H1 (cell line): ENCODE measurements at regions not wholly inside any gene's neighbourhood (a gene's known extent, or its start where the extent isn't known, plus 50 kb on each side); places are given as distances from the start of the nearest gene placed in this dataset.

ENCODE experiments used
- CTCF ChIA-PET: fragments of 300-600 bp; sonication (Branson Sonifier 250); formaldehyde crosslinking; loops from one replicate; lab custom pipeline; 2021; ENCODE audit not compliant: partially characterized antibody; lab: Charles Lee
- POLR2A ChIA-PET: fragments of 300-600 bp; sonication (Branson Sonifier 250); formaldehyde crosslinking; loops from one replicate; lab custom pipeline; 2021; ENCODE audit warnings: inconsistent platforms; ENCODE audit not compliant: partially characterized antibody; lab: Charles Lee
- DNase-seq, 2 experiments: peaks; one replicate each; pipeline versions ENCODE4 v3.0.0 to v3.0.0-alpha.2; 2010 to 2022; ENCODE audit warnings: low spot score in 2 of 2, low read depth in 1 of 2, mixed read lengths in 1 of 2
- FAIRE-seq: peaks from 2 replicates; lab custom pipeline; 2011; peaks lifted over from hg19 to GRCh38; lab: Jason Lieb, UNC
- H2AFZ ChIP-seq: 2 replicates; pipeline ENCODE4 v1.8.1; 2012; ENCODE audit warnings: low read length, inconsistent platforms
- H2AK5ac ChIP-seq: 2 replicates; pipeline ENCODE4 v1.6.1; 2013; ENCODE audit warnings: low read depth, low read length
- H2BK120ac ChIP-seq: replicated peaks from 2 replicates; pipeline ENCODE3; 2013; ENCODE audit warnings: low read depth, low read length, inconsistent platforms
- H2BK12ac ChIP-seq: 2 replicates; pipeline ENCODE4 v1.6.1; 2013; ENCODE audit warnings: low read depth, low read length
- H2BK15ac ChIP-seq: 2 replicates; pipeline ENCODE4 v1.6.1; 2013; ENCODE audit warnings: low read length
- H2BK20ac ChIP-seq: 2 replicates; pipeline ENCODE4 v1.6.1; 2013; ENCODE audit warnings: low read length
- H2BK5ac ChIP-seq: 2 replicates; pipeline ENCODE4 v1.6.1; 2013; ENCODE audit warnings: low read depth, low read length
- H3K14ac ChIP-seq: 2 replicates; pipeline ENCODE4 v1.6.1; 2013; ENCODE audit warnings: inconsistent platforms; ENCODE audit not compliant: insufficient read length
- H3K18ac ChIP-seq: 2 replicates; pipeline ENCODE4 v1.6.1; 2013; ENCODE audit warnings: low read length; ENCODE audit errors: extremely low read depth
- H3K23ac ChIP-seq: 2 replicates; pipeline ENCODE4 v1.6.1; 2013; ENCODE audit warnings: inconsistent platforms; ENCODE audit not compliant: insufficient read length
- H3K23me2 ChIP-seq: 2 replicates; pipeline ENCODE4 v1.6.1; 2013; ENCODE audit warnings: low read depth, low read length
- H3K27ac ChIP-seq: 2 replicates; pipeline ENCODE4 v1.6.1; 2011; ENCODE audit warnings: low read depth, low read length, inconsistent platforms
- H3K27me3 ChIP-seq, 4 experiments: replicated peaks in 1 of 4; 1 replicate in 1 of 4; 2 replicates in 3 of 4; pipeline versions ENCODE4 v1.6.1 to v1.8.1; 2011 to 2013; ENCODE audit warnings: low read length in 3 of 4, mild to moderate bottlenecking in 3 of 4, inconsistent platforms in 2 of 4, mixed read lengths in 2 of 4, moderate library complexity in 1 of 4; ENCODE audit not compliant: control insufficient read depth in 3 of 4, insufficient read depth in 3 of 4; ENCODE audit errors: extremely low read depth in 1 of 4
- H3K36me3 ChIP-seq, 4 experiments: 2 replicates each; pipeline versions ENCODE4 v1.6.1 to v1.8.1; 2011 to 2013; ENCODE audit warnings: mild to moderate bottlenecking in 4 of 4, low read length in 3 of 4, moderate library complexity in 2 of 4, control low read depth in 1 of 4, inconsistent platforms in 1 of 4; ENCODE audit not compliant: insufficient read depth in 4 of 4, control insufficient read depth in 2 of 4
- H3K4ac ChIP-seq: replicated peaks from 2 replicates; pipeline ENCODE3; 2013; ENCODE audit warnings: low read length, low read depth, mixed read lengths, inconsistent platforms; ENCODE audit not compliant: insufficient read length
- H3K4me1 ChIP-seq, 4 experiments: replicated peaks in 1 of 4; 1 replicate in 1 of 4; 2 replicates in 3 of 4; pipeline versions ENCODE4 v1.6.1 to v1.8.1; 2011 to 2013; ENCODE audit warnings: low read length in 3 of 4, inconsistent platforms in 2 of 4, mixed read lengths in 1 of 4; ENCODE audit not compliant: insufficient read depth in 4 of 4, control insufficient read depth in 3 of 4
- H3K4me2 ChIP-seq, 2 experiments: 2 replicates each; pipeline versions ENCODE4 v1.6.1 to v1.8.1; 2011 to 2013; ENCODE audit warnings: low read depth in 2 of 2, low read length in 2 of 2, control low read depth in 1 of 2, inconsistent platforms in 1 of 2, mild to moderate bottlenecking in 1 of 2; ENCODE audit not compliant: insufficient read depth in 1 of 2
- H3K4me3 ChIP-seq, 4 experiments: fragments of 200-600, 300-600 bp in 1 of 4; sonication (generic), shearing (Covaris generic), sonication (Bioruptor Twin) in 1 of 4; 2 replicates each; pipeline versions ENCODE4 v1.5.1 to v1.8.1; 2011 to 2016; ENCODE audit warnings: low read length in 4 of 4, low read depth in 3 of 4, control low read depth in 2 of 4, inconsistent platforms in 2 of 4, mild to moderate bottlenecking in 2 of 4, mixed read lengths in 1 of 4, moderate library complexity in 1 of 4; ENCODE audit not compliant: insufficient read depth in 2 of 4; ENCODE audit errors: extremely low read depth in 1 of 4
- H3K56ac ChIP-seq: replicated peaks from 2 replicates; pipeline ENCODE3; 2013; ENCODE audit warnings: low read depth, mild to moderate bottlenecking, mixed read lengths, low read length, inconsistent platforms; ENCODE audit not compliant: insufficient read length
- H3K79me1 ChIP-seq: 2 replicates; pipeline ENCODE4 v1.6.1; 2013; ENCODE audit warnings: low read depth, low read length, control low read depth
- H3K79me2 ChIP-seq, 2 experiments: 2 replicates each; pipeline versions ENCODE4 v1.6.1 to v1.8.1; 2012 to 2013; ENCODE audit warnings: low read length in 2 of 2, mild to moderate bottlenecking in 2 of 2, inconsistent platforms in 1 of 2; ENCODE audit not compliant: insufficient read depth in 2 of 2, control insufficient read depth in 1 of 2
- H3K9ac ChIP-seq, 4 experiments: replicated peaks in 1 of 4; 1 replicate in 1 of 4; 2 replicates in 3 of 4; pipeline versions ENCODE4 v1.6.1 to v1.8.1; 2011 to 2013; ENCODE audit warnings: low read depth in 3 of 4, low read length in 3 of 4, control low read depth in 2 of 4, mild to moderate bottlenecking in 2 of 4, moderate library complexity in 2 of 4, inconsistent platforms in 1 of 4; ENCODE audit errors: extremely low read depth in 1 of 4
- H3K9me3 ChIP-seq, 2 experiments: 2 replicates each; pipeline versions ENCODE4 v1.6.1 to v1.8.1; 2012 to 2013; ENCODE audit warnings: mild to moderate bottlenecking in 2 of 2, moderate library complexity in 2 of 2, control low read depth in 1 of 2, inconsistent platforms in 1 of 2, low read depth in 1 of 2, low read length in 1 of 2, mixed read lengths in 1 of 2; ENCODE audit not compliant: insufficient read depth in 2 of 2
- H4K20me1 ChIP-seq, 2 experiments: replicated peaks in 1 of 2; 2 replicates each; pipeline versions ENCODE3 to v1.8.1; 2011 to 2013; ENCODE audit warnings: inconsistent platforms in 2 of 2, low read length in 2 of 2, mild to moderate bottlenecking in 1 of 2; ENCODE audit not compliant: insufficient read depth in 2 of 2, control insufficient read depth in 1 of 2
- H4K5ac ChIP-seq: 2 replicates; pipeline ENCODE4 v1.6.1; 2013; ENCODE audit warnings: low read length, low read depth, mixed read lengths, inconsistent platforms; ENCODE audit not compliant: insufficient read length
- H4K8ac ChIP-seq: 2 replicates; pipeline ENCODE4 v1.8.0; 2013; ENCODE audit warnings: mild to moderate bottlenecking, moderate library complexity, low read length, inconsistent platforms; ENCODE audit not compliant: insufficient read depth; ENCODE audit errors: extremely low read depth
- H4K91ac ChIP-seq: replicated peaks from 2 replicates; pipeline ENCODE3; 2013; ENCODE audit warnings: low read length, mixed read lengths, inconsistent platforms; ENCODE audit not compliant: insufficient read length
- ASH2L ChIP-seq: fragments of 200-600, 300-600 bp; sonication (generic); IDR thresholded peaks from one replicate; pipeline ENCODE4 v1.7.1; 2017; ENCODE audit warnings: low read length
- ATF3 ChIP-seq: IDR thresholded peaks from 2 replicates; pipeline ENCODE4 v1.6.1; 2011; ENCODE audit warnings: low read depth, mild to moderate bottlenecking, low read length; ENCODE audit not compliant: insufficient read depth
- BCL11A ChIP-seq, 2 experiments: IDR thresholded peaks; one replicate each; pipeline ENCODE4 v1.6.1; 2011; ENCODE audit warnings: low read depth in 2 of 2, low read length in 2 of 2, mild to moderate bottlenecking in 2 of 2
- BRCA1 ChIP-seq: IDR thresholded peaks from 2 replicates; pipeline ENCODE4 v1.6.1; 2012; ENCODE audit warnings: low read depth, low read length, improper control_type of control experiment
- CEBPB ChIP-seq: IDR thresholded peaks from 2 replicates; pipeline ENCODE4 v1.6.1; 2012; ENCODE audit warnings: low read depth, low read length
- E2F6 ChIP-seq: IDR thresholded peaks from 2 replicates; pipeline ENCODE4 v1.6.1; 2012; ENCODE audit warnings: inconsistent platforms
- HDAC2 ChIP-seq, 2 experiments: fragments of 300-600 bp in 1 of 2; sonication (generic) in 1 of 2; IDR thresholded peaks; 2 replicates each; pipeline ENCODE4 v1.6.1; 2011 to 2012; ENCODE audit warnings: low read depth in 2 of 2, low read length in 2 of 2, mild to moderate bottlenecking in 2 of 2, moderate library complexity in 2 of 2, borderline replicate concordance in 1 of 2, inconsistent platforms in 1 of 2
- HDAC6 ChIP-seq: IDR thresholded peaks from one replicate; pipeline ENCODE4 v1.7.1; 2012; ENCODE audit warnings: low read depth, mild to moderate bottlenecking, inconsistent platforms, low read length, moderate library complexity
- MAX ChIP-seq: IDR thresholded peaks from 2 replicates; pipeline ENCODE4 v1.6.1; 2012; ENCODE audit warnings: inconsistent platforms
- RFX5 ChIP-seq: IDR thresholded peaks from 2 replicates; pipeline ENCODE4 v1.6.1; 2011; ENCODE audit warnings: low read depth, low read length, improper control_type of control experiment, borderline replicate concordance
- SP1 ChIP-seq: IDR thresholded peaks from 2 replicates; pipeline ENCODE4 v1.6.1; 2011; ENCODE audit warnings: low read depth, low read length
- SP2 ChIP-seq: IDR thresholded peaks from 2 replicates; pipeline ENCODE4 v1.6.1; 2012; ENCODE audit warnings: mild to moderate bottlenecking, low read length, inconsistent platforms
- TAF7 ChIP-seq: optimal IDR thresholded peaks from 2 replicates; pipeline ENCODE3; 2011; ENCODE audit warnings: low read depth, mild to moderate bottlenecking, inconsistent platforms, low read length, moderate library complexity, borderline replicate concordance
- USF2 ChIP-seq: IDR thresholded peaks from 2 replicates; pipeline ENCODE4 v1.6.1; 2011; ENCODE audit warnings: low read length, improper control_type of control experiment

- Histone ChIP-seq H2BK12ac (no peak overlapping the region), H3K9ac (no peak overlapping the region), H2AK5ac (no peak overlapping the region), H2BK15ac (no peak overlapping the region), H3K56ac (no peak overlapping the region), H3K14ac (no peak overlapping the region), H3K4me2 (no peak overlapping the region), H3K27ac (no peak overlapping the region), H4K8ac (no peak overlapping the region), H3K23me2 (no peaks in the 10 kb centered on the region), H3K27me3 (no peaks in the 10 kb centered on the region), H4K91ac (no peak overlapping the region), H4K20me1 (no peaks in the 10 kb centered on the region), H3K4me3 (no peak overlapping the region), H3K4ac (no peak overlapping the region), H3K4me1 (no peaks in the 10 kb centered on the region), H3K79me1 (no peaks in the 10 kb centered on the region), H2BK20ac (no peak overlapping the region), H4K5ac (no peak overlapping the region), H3K79me2 (no peaks in the 10 kb centered on the region), H3K36me3 (no peaks in the 10 kb centered on the region), H3K9me3 (no peaks in the 10 kb centered on the region), H3K18ac (no peak overlapping the region), H2BK120ac (no peak overlapping the region), H2BK5ac (no peak overlapping the region), H2AFZ (no peak overlapping the region), H3K23ac (no peak overlapping the region)
- POLR2A ChIA-PET = no interaction called here
- DNase-seq = no peak
- FAIRE-seq = no peak
- CTCF ChIA-PET = no interaction called here
- no peak for TF ChIP-seq ATF3
- no peak for TF ChIP-seq ASH2L
- no peak for TF ChIP-seq SP1
- TF ChIP-seq RFX5 = no peak
- TF ChIP-seq MAX = no peak
- TF ChIP-seq BCL11A (IDR thresholded peaks at IDR 0.05; ENCODE audit: low read depth in 2 of 2, low read length in 2 of 2) = no peak
- no peak for TF ChIP-seq SP2
- TF ChIP-seq BRCA1 = no peak
- no peak for TF ChIP-seq TAF7
- no peak for TF ChIP-seq E2F6
- no peak for TF ChIP-seq CEBPB
- TF ChIP-seq USF2 = no peak
- no peak for TF ChIP-seq HDAC6
- no peak for TF ChIP-seq HDAC2 (IDR thresholded peaks at IDR 0.05; ENCODE audit: borderline replicate concordance in 1 of 2, low read depth in 2 of 2, low read length in 2 of 2)
Observed at GRCh38 chr14:39939023-39939422, 506.8 kb upstream of the FBXO33 start.
